ENCODE measurements at regions not wholly inside any gene's neighbourhood (a gene's known extent, or its start where the extent isn't known, plus 50 kb on each side); places are given as distances from the start of the nearest gene placed in this dataset.

DNA sequence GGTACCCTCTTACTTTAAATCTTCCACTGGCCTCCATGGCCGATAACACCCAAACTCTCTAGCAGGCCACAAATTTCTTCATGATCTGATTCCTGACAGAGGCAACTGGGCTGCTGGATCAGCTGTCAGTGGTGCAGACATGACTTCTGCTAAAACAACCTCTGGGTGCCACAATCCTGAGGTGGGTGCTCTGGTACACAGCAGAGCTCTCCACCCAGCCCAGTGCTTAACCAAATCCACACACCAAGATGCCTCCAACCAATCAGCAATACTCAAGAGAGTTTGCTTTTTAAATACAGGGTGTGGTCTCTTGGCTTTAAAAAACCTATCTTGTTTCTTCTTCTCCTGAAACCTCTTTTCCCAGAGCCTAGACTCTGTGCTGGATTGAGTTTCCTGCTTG lies 126.6 kb upstream of the SPACA1 start:
- TF ChIP-seq POLR2A (IDR thresholded peaks at IDR 0.05; ENCODE audit: low read length) (no peak), GATA1 (IDR thresholded peaks at IDR 0.05; ENCODE audit: low read depth, low read length) (no peak)

Data from erythroblast (primary cell).